ENCODE measurements at regions not wholly inside any gene's neighbourhood (a gene's known extent, or its start where the extent isn't known, plus 50 kb on each side); places are given as distances from the start of the nearest gene placed in this dataset.

GRCh38 chr5:73238873-73239272 lies 65.9 kb downstream of the TMEM174 start:
- H3K36me3 Mint-ChIP-seq, result no peaks in the 10 kb centered on the region
- H3K36me3 ChIP-seq (ENCODE audit: control insufficient read depth, insufficient read depth, low read length), result no peaks in the 10 kb centered on the region
- no peaks in the 10 kb centered on the region for H3K9me3 ChIP-seq (ENCODE audit: control insufficient read depth in 2 of 2, low read length in 2 of 2)
- peaks cover 0 to 2% (median 0%) of the 10 kb centered on the region in 7 donors for H3K9me3 Mint-ChIP-seq
- no peak overlapping the region for H3K4me3 Mint-ChIP-seq
- no peak overlapping the region for H3K4me3 ChIP-seq (ENCODE audit: low read depth, low read length)
- peaks cover 18% of the 10 kb centered on the region for H3K27me3 ChIP-seq (ENCODE audit: control insufficient read depth, insufficient read depth, low read length)
- H3K27ac ChIP-seq (ENCODE audit: insufficient read depth, low read length, poor library complexity, severe bottlenecking), result no peak overlapping the region
- no peak overlapping the region for H3K27ac Mint-ChIP-seq
- H3K4me1 ChIP-seq (ENCODE audit: control insufficient read depth, insufficient read depth, low read length, poor library complexity, severe bottlenecking), result peaks cover 3% of the 10 kb centered on the region
- no peak for DNase-seq
- ATAC-seq (ENCODE audit: low read depth in 2 of 2), result no peak
- peaks cover 0 to 6% (median 2%) of the 10 kb centered on the region in 4 donors for H3K4me1 Mint-ChIP-seq
- peaks cover 38% of the 10 kb centered on the region for H3K27me3 Mint-ChIP-seq

- no peak overlapping the region for H3K27ac Mint-ChIP-seq
- Histone ChIP-seq H3K27ac (ENCODE audit: insufficient read depth, low read length, poor library complexity, severe bottlenecking) (no peak overlapping the region), H3K27me3 (ENCODE audit: control insufficient read depth, insufficient read depth, low read length) (peaks cover 22% of the 10 kb centered on the region), H3K9me3 (ENCODE audit: control insufficient read depth in 2 of 2, low read length in 2 of 2) (no peaks in the 10 kb centered on the region), H3K4me3 (ENCODE audit: low read depth, low read length) (no peak overlapping the region), H3K36me3 (ENCODE audit: control insufficient read depth, insufficient read depth, low read length) (no peaks in the 10 kb centered on the region), H3K4me1 (ENCODE audit: control insufficient read depth, insufficient read depth, low read length, poor library complexity, severe bottlenecking) (peaks cover 14% of the 10 kb centered on the region)
- peaks cover 56% of the 10 kb centered on the region for H3K27me3 Mint-ChIP-seq
- DNase-seq, result no peak
- ATAC-seq (ENCODE audit: low read depth in 2 of 2), result no peak
- H3K4me1 Mint-ChIP-seq, result peaks cover 0 to 26% (median 11%) of the 10 kb centered on the region in 4 donors
- H3K36me3 Mint-ChIP-seq, result no peaks in the 10 kb centered on the region
- no peak overlapping the region for H3K4me3 Mint-ChIP-seq
- H3K9me3 Mint-ChIP-seq, result peaks cover 0 to 2% (median 0%) of the 10 kb centered on the region in 7 donors
These were observed 63.6 kb downstream of the TMEM174 start for GRCh38 chr5:73236541-73237128.

GRCh38 chr5:73234204-73234555 lies 61.2 kb downstream of the TMEM174 start:
- DNase-seq, result no peak
- Histone ChIP-seq H3K9me3 (ENCODE audit: control insufficient read depth in 2 of 2, low read length in 2 of 2) (no peaks in the 10 kb centered on the region), H3K27me3 (ENCODE audit: control insufficient read depth, insufficient read depth, low read length) (peaks cover 36% of the 10 kb centered on the region), H3K4me3 (ENCODE audit: low read depth, low read length) (no peak overlapping the region), H3K36me3 (ENCODE audit: control insufficient read depth, insufficient read depth, low read length) (no peaks in the 10 kb centered on the region), H3K27ac (ENCODE audit: insufficient read depth, low read length, poor library complexity, severe bottlenecking) (no peak overlapping the region), H3K4me1 (ENCODE audit: control insufficient read depth, insufficient read depth, low read length, poor library complexity, severe bottlenecking) (peaks cover 14% of the 10 kb centered on the region)
- peaks cover 77% of the 10 kb centered on the region for H3K27me3 Mint-ChIP-seq
- ATAC-seq (ENCODE audit: low read depth in 2 of 2), result no peak
- H3K4me3 Mint-ChIP-seq, result peak overlapping the region in 1 of 4 donors; percentile 48
- H3K36me3 Mint-ChIP-seq, result no peaks in the 10 kb centered on the region
- H3K9me3 Mint-ChIP-seq, result peaks cover 0 to 2% (median 0%) of the 10 kb centered on the region in 7 donors
- no peak overlapping the region for H3K27ac Mint-ChIP-seq
- H3K4me1 Mint-ChIP-seq, result peaks cover 0 to 30% (median 13%) of the 10 kb centered on the region in 4 donors

GRCh38 chr5:73233461-73234203 lies 60.6 kb downstream of the TMEM174 start:
- H3K4me3 ChIP-seq (ENCODE audit: low read depth, low read length), result no peak overlapping the region

GRCh38 chr5:73233053-73233460 lies 60.1 kb downstream of the TMEM174 start:
- no peak for DNase-seq

More at GRCh38 chr5:73233461-73234203, 60.6 kb downstream of the TMEM174 start:
- H3K36me3 Mint-ChIP-seq, result no peaks in the 10 kb centered on the region
- Histone ChIP-seq H3K27ac (ENCODE audit: insufficient read depth, low read length, poor library complexity, severe bottlenecking) (no peak overlapping the region), H3K4me1 (ENCODE audit: control insufficient read depth, insufficient read depth, low read length, poor library complexity, severe bottlenecking) (peaks cover 14% of the 10 kb centered on the region), H3K36me3 (ENCODE audit: control insufficient read depth, insufficient read depth, low read length) (no peaks in the 10 kb centered on the region), H3K27me3 (ENCODE audit: control insufficient read depth, insufficient read depth, low read length) (peaks cover 34% of the 10 kb centered on the region), H3K9me3 (ENCODE audit: control insufficient read depth in 2 of 2, low read length in 2 of 2) (no peaks in the 10 kb centered on the region)
- no peak overlapping the region for H3K27ac Mint-ChIP-seq
- ATAC-seq (ENCODE audit: low read depth in 2 of 2) (no peak), DNase-seq (no peak)
- peak overlapping the region in 2 of 4 donors; percentile 64 to 70 for H3K4me3 Mint-ChIP-seq
- peaks cover 0 to 30% (median 13%) of the 10 kb centered on the region in 4 donors for H3K4me1 Mint-ChIP-seq
- peaks cover 0 to 2% (median 0%) of the 10 kb centered on the region in 7 donors for H3K9me3 Mint-ChIP-seq
- H3K27me3 Mint-ChIP-seq, result peaks cover 80% of the 10 kb centered on the region

GRCh38 chr5:73232266-73233041 lies 59.5 kb downstream of the TMEM174 start:
- H3K4me3 Mint-ChIP-seq, result peak overlapping the region in 3 of 4 donors; percentile 15 to 64 (median 62)
- no peak overlapping the region for H3K27ac Mint-ChIP-seq
- H3K36me3 Mint-ChIP-seq, result no peaks in the 10 kb centered on the region
- Histone ChIP-seq H3K9me3 (ENCODE audit: control insufficient read depth in 2 of 2, low read length in 2 of 2) (no peaks in the 10 kb centered on the region), H3K36me3 (ENCODE audit: control insufficient read depth, insufficient read depth, low read length) (no peaks in the 10 kb centered on the region), H3K4me1 (ENCODE audit: control insufficient read depth, insufficient read depth, low read length, poor library complexity, severe bottlenecking) (peaks cover 14% of the 10 kb centered on the region), H3K27ac (ENCODE audit: insufficient read depth, low read length, poor library complexity, severe bottlenecking) (no peak overlapping the region), H3K4me3 (ENCODE audit: low read depth, low read length) (no peak overlapping the region), H3K27me3 (ENCODE audit: control insufficient read depth, insufficient read depth, low read length) (peaks cover 37% of the 10 kb centered on the region)
- peaks cover 0 to 30% (median 13%) of the 10 kb centered on the region in 4 donors for H3K4me1 Mint-ChIP-seq
- peaks cover 0 to 2% (median 0%) of the 10 kb centered on the region in 7 donors for H3K9me3 Mint-ChIP-seq
- ATAC-seq (ENCODE audit: low read depth in 2 of 2), result peak in 1 of 2 donors; percentile 24
- DNase-seq, result peak in 1 of 3 donors; percentile 4
- peaks cover 87% of the 10 kb centered on the region for H3K27me3 Mint-ChIP-seq

More at GRCh38 chr5:73233053-73233460, 60.1 kb downstream of the TMEM174 start:
- Histone ChIP-seq H3K27ac (ENCODE audit: insufficient read depth, low read length, poor library complexity, severe bottlenecking) (no peak overlapping the region), H3K4me3 (ENCODE audit: low read depth, low read length) (no peak overlapping the region), H3K4me1 (ENCODE audit: control insufficient read depth, insufficient read depth, low read length, poor library complexity, severe bottlenecking) (peaks cover 14% of the 10 kb centered on the region), H3K27me3 (ENCODE audit: control insufficient read depth, insufficient read depth, low read length) (peaks cover 33% of the 10 kb centered on the region), H3K36me3 (ENCODE audit: control insufficient read depth, insufficient read depth, low read length) (no peaks in the 10 kb centered on the region), H3K9me3 (ENCODE audit: control insufficient read depth in 2 of 2, low read length in 2 of 2) (no peaks in the 10 kb centered on the region)
- H3K9me3 Mint-ChIP-seq, result peaks cover 0 to 2% (median 0%) of the 10 kb centered on the region in 7 donors
- ATAC-seq (ENCODE audit: low read depth in 2 of 2), result no peak
- H3K36me3 Mint-ChIP-seq, result no peaks in the 10 kb centered on the region
- peaks cover 86% of the 10 kb centered on the region for H3K27me3 Mint-ChIP-seq
- H3K4me1 Mint-ChIP-seq, result peaks cover 0 to 30% (median 13%) of the 10 kb centered on the region in 4 donors
- no peak overlapping the region for H3K27ac Mint-ChIP-seq
- H3K4me3 Mint-ChIP-seq, result peak overlapping the region in 2 of 4 donors; percentile 62 to 64

GRCh38 chr5:73231246-73231778 lies 58.3 kb downstream of the TMEM174 start:
- peaks cover 85% of the 10 kb centered on the region for H3K27me3 Mint-ChIP-seq
- peaks cover 37% of the 10 kb centered on the region for H3K27me3 ChIP-seq (ENCODE audit: control insufficient read depth, insufficient read depth, low read length)
- ATAC-seq (ENCODE audit: low read depth in 2 of 2) (no peak), DNase-seq (no peak)
- no peak overlapping the region for H3K4me3 Mint-ChIP-seq
- H3K4me3 ChIP-seq (ENCODE audit: low read depth, low read length), result no peak overlapping the region
- no peaks in the 10 kb centered on the region for H3K36me3 Mint-ChIP-seq
- no peaks in the 10 kb centered on the region for H3K9me3 ChIP-seq (ENCODE audit: control insufficient read depth in 2 of 2, low read length in 2 of 2)
- H3K9me3 Mint-ChIP-seq, result no peaks in the 10 kb centered on the region
- H3K27ac ChIP-seq (ENCODE audit: insufficient read depth, low read length, poor library complexity, severe bottlenecking), result no peak overlapping the region
- no peaks in the 10 kb centered on the region for H3K36me3 ChIP-seq (ENCODE audit: control insufficient read depth, insufficient read depth, low read length)
- H3K4me1 Mint-ChIP-seq, result peaks cover 0 to 30% (median 13%) of the 10 kb centered on the region in 4 donors
- no peak overlapping the region for H3K27ac Mint-ChIP-seq
- peaks cover 14% of the 10 kb centered on the region for H3K4me1 ChIP-seq (ENCODE audit: control insufficient read depth, insufficient read depth, low read length, poor library complexity, severe bottlenecking)
